Colonic mucosa (tissue), 4 donors: ENCODE measurements at regions not wholly inside any gene's neighbourhood (a gene's known extent, or its start where the extent isn't known, plus 50 kb on each side); places are given as distances from the start of the nearest gene placed in this dataset.

Experiments used
- DNase-seq: peaks from one replicate; pipeline ENCODE4 v3.0.0-alpha.2; 2020
- H3K27ac ChIP-seq: fragments of 200-600 bp; one replicate; pipeline ENCODE4 v1.8.0; 2021
- H3K27me3 ChIP-seq: fragments of 200-600 bp; one replicate; pipeline ENCODE4 v1.8.0; 2021
- H3K36me3 ChIP-seq: fragments of 200-600 bp; one replicate; pipeline ENCODE4 v1.8.0; 2021
- H3K4me1 ChIP-seq: fragments of 200-600 bp; one replicate; pipeline ENCODE4 v1.8.0; 2021; ENCODE audit warnings: mild to moderate bottlenecking
- H3K4me3 ChIP-seq: fragments of 200-600 bp; one replicate; pipeline ENCODE4 v1.8.0; 2021
- H3K9ac ChIP-seq, 2 donors: one replicate each; pipeline ENCODE4 v1.7.0; 2013; ENCODE audit warnings: control low read depth in 2 of 2, low read depth in 2 of 2, low read length in 2 of 2
- H3K9me3 ChIP-seq: fragments of 200-600 bp; one replicate; pipeline ENCODE4 v1.8.0; 2021
- intact Hi-C: fragments of 100-400 bp; cut with DNase I; formaldehyde crosslinking; loops from one replicate; pipeline ENCODE4 v1.14.1; 2022
- TF ChIP-seq, protein P1 (sequence below): fragments of 200-600 bp; IDR thresholded peaks from one replicate; pipeline ENCODE4 v1.8.0; 2022; ENCODE audit warnings: antibody characterized with exemption, mild to moderate bottlenecking
- donor health status: healthy.
- donor health status: DM: no; HTN: no; CAD: no.
- donor health status: DM: no; HTN: no; CAD: no.

DNA sequence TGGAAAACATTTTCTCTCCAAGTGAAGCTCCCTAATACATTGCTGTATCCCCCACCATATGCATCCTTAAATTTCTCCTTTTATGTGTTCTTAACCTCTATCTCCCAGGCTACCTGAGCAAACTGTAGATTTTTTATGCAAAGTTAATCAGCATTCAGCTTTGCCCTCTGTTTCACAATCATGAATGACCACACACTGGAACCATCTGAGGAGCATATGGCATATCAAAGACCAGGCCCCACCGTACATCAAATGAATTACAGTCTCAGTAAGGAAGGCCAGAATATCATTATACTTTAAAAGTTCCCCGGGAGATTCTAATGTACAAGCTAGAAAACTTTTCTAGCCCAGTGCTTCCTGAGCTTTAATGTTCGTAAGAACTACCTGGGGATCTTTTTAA lies 115.5 kb upstream of the NECTIN3 start:
- TF ChIP-seq, protein P1, sequence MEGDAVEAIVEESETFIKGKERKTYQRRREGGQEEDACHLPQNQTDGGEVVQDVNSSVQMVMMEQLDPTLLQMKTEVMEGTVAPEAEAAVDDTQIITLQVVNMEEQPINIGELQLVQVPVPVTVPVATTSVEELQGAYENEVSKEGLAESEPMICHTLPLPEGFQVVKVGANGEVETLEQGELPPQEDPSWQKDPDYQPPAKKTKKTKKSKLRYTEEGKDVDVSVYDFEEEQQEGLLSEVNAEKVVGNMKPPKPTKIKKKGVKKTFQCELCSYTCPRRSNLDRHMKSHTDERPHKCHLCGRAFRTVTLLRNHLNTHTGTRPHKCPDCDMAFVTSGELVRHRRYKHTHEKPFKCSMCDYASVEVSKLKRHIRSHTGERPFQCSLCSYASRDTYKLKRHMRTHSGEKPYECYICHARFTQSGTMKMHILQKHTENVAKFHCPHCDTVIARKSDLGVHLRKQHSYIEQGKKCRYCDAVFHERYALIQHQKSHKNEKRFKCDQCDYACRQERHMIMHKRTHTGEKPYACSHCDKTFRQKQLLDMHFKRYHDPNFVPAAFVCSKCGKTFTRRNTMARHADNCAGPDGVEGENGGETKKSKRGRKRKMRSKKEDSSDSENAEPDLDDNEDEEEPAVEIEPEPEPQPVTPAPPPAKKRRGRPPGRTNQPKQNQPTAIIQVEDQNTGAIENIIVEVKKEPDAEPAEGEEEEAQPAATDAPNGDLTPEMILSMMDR, result no peak
- Histone ChIP-seq H3K4me3 (no peak overlapping the region), H3K36me3 (no peaks in the 10 kb centered on the region), H3K27ac (no peak overlapping the region), H3K27me3 (no peaks in the 10 kb centered on the region), H3K9me3 (no peaks in the 10 kb centered on the region), H3K4me1 (no peaks in the 10 kb centered on the region), H3K9ac (no peak overlapping the region)
- DNase-seq, result no peak
- intact Hi-C loops, result no loop called here

DNA sequence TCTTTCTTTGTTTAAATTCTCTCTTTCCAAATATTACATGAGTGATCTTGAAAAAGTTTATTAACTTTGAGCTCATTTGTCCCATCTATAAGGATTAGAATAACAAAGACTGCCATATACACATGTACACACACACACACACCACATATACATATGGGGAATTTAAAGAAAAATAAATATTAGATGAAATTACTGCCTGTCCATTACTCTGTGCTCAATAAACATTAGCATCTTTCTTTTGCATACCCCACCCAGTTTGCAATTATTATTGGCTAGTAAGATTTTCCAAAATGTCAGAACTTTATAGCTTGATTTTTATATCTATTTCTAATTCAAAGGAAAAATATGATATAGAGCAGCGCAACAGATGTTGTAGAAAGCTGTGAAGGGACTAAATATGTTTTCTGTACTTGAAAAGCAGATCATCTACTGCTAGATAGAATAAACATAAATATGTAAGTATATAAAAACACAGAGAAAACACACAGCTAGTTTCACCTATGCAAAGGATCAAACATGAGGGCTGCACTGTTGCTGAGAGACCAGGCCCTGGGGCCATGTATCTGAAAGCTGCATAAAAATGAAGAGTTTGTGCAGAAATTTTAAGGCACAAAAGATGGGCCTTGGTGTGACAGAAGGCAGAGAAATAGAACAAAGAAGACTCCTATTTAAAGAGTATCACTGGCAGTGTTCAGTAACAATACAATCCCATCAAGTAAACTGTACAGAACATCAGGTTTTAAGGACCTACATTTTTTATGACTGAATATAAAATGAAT lies 114.2 kb upstream of the NECTIN3 start:
- Histone ChIP-seq H3K9me3 (no peaks in the 10 kb centered on the region), H3K4me1 (no peaks in the 10 kb centered on the region), H3K27ac (no peak overlapping the region), H3K4me3 (no peak overlapping the region), H3K27me3 (no peaks in the 10 kb centered on the region), H3K9ac (no peak overlapping the region), H3K36me3 (no peaks in the 10 kb centered on the region)
- TF ChIP-seq, protein P1, result no peak
- no peak for DNase-seq
- intact Hi-C loops, result no loop called here

- Histone ChIP-seq H3K27ac (no peak overlapping the region), H3K9me3 (no peaks in the 10 kb centered on the region), H3K4me1 (no peaks in the 10 kb centered on the region), H3K27me3 (no peaks in the 10 kb centered on the region), H3K4me3 (no peak overlapping the region), H3K36me3 (no peaks in the 10 kb centered on the region), H3K9ac (no peak overlapping the region)
- no peak for DNase-seq
- intact Hi-C loops, result no loop called here
- TF ChIP-seq, protein P1, result no peak
These were observed 113.1 kb upstream of the NECTIN3 start for GRCh38 chr3:110958313-110959147.

- TF ChIP-seq, protein P1, result no peak
- no peaks in the 10 kb centered on the region for H3K27me3 ChIP-seq
- no peaks in the 10 kb centered on the region for H3K4me1 ChIP-seq
- no peak overlapping the region for H3K4me3 ChIP-seq
- no peak overlapping the region for H3K9ac ChIP-seq
- H3K36me3 ChIP-seq, result no peaks in the 10 kb centered on the region
- no peak overlapping the region for H3K27ac ChIP-seq
- no peak for DNase-seq
- H3K9me3 ChIP-seq, result no peaks in the 10 kb centered on the region
- intact Hi-C loops, result no loop called here
These were observed 105.6 kb upstream of the NECTIN3 start for GRCh38 chr3:110965976-110966375.

DNA sequence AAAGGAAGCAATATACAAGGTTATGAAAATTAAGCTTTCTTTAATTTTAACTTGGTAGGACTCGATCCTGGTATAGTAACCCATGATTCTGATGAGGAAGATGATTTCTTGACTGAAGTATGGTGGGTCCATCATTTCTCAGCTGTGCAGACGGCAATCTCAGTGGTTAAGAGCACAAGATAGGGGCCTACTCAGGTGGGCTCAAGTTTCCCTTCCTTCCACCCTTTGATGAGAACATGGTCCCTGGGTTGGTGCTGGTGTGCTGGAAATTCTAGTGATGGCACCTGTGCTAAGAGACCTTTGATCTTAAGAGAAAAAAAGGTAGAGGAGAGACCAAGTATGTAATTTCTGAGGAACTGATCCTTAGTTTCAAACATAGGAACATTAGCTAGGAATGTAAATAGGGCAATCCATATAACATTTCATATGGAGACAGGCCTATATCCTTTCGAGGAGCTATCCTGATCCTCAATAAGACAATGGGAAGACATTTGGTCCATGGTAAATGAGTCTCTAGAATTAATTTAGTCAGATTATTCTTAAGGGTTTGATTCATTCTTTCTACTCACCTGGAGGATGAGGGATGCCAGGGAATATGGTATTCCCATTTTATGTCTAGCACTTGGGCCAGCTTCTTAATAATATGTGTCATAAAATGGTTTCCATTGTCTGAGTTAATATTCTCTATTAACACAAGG lies 104.5 kb upstream of the NECTIN3 start:
- intact Hi-C loops, result no loop called here
- no peak for DNase-seq
- Histone ChIP-seq H3K27me3 (no peaks in the 10 kb centered on the region), H3K9me3 (no peaks in the 10 kb centered on the region), H3K4me1 (no peaks in the 10 kb centered on the region), H3K9ac (no peak overlapping the region), H3K36me3 (no peaks in the 10 kb centered on the region), H3K27ac (no peak overlapping the region), H3K4me3 (no peak overlapping the region)
- TF ChIP-seq, protein P1, result no peak
